Globus pallidus (tissue), 1 donor: ENCODE measurements at regions not wholly inside any gene's neighbourhood (a gene's known extent, or its start where the extent isn't known, plus 50 kb on each side); places are given as distances from the start of the nearest gene placed in this dataset.
"Not testable (repeated sequence)": the region's sequence is repeated elsewhere in the genome, so short reads cannot be mapped to it uniquely, and the experiment has no call there.

Experiments used
- DNase-seq: peaks from one replicate; pipeline ENCODE4 v3.0.0-alpha.2; 2015; ENCODE audit warnings: low spot score

- DNase-seq, result no peak
These were observed 126.6 kb downstream of the AKAP11 start for GRCh38 chr13:42398533-42398932.

- no peak for DNase-seq
These were observed 128.4 kb downstream of the AKAP11 start for GRCh38 chr13:42400188-42400833.

- no peak for DNase-seq
These were observed 129.4 kb downstream of the AKAP11 start for GRCh38 chr13:42401376-42401775.

- DNase-seq, result no peak
These were observed 133.9 kb downstream of the AKAP11 start for GRCh38 chr13:42405665-42406390.

- no peak for DNase-seq
These were observed 137.1 kb downstream of the AKAP11 start for GRCh38 chr13:42409075-42409474.

GRCh38 chr13:42409551-42409950, 137.6 kb downstream of the AKAP11 start:
- DNase-seq, result no peak

- DNase-seq, result no peak
These were observed 141.0 kb downstream of the AKAP11 start for GRCh38 chr13:42412812-42413483.

GRCh38 chr13:42413484-42413815, 141.5 kb downstream of the AKAP11 start:
- DNase-seq, result no peak

GRCh38 chr13:42417626-42418025, 145.7 kb downstream of the AKAP11 start:
- DNase-seq, result no peak

GRCh38 chr13:42418184-42418583, 146.2 kb downstream of the AKAP11 start:
- no peak for DNase-seq

GRCh38 chr13:42420304-42420703, 148.4 kb downstream of the AKAP11 start:
- DNase-seq, result no peak

- DNase-seq, result no peak
These were observed 150.7 kb downstream of the AKAP11 start for GRCh38 chr13:42422681-42423080.

- no peak for DNase-seq
These were observed 149.8 kb upstream of the TNFSF11 start for GRCh38 chr13:42424182-42424581.

GRCh38 chr13:42445354-42445753, 128.6 kb upstream of the TNFSF11 start:
- no peak for DNase-seq

GRCh38 chr13:42446597-42446996, 127.4 kb upstream of the TNFSF11 start:
- not testable (repeated sequence) for DNase-seq

- DNase-seq, result no peak
These were observed 120.8 kb upstream of the TNFSF11 start for GRCh38 chr13:42453091-42453645.

- DNase-seq, result no peak
These were observed 119.2 kb upstream of the TNFSF11 start for GRCh38 chr13:42454749-42455148.

- DNase-seq, result no peak
These were observed 115.8 kb upstream of the TNFSF11 start for GRCh38 chr13:42458193-42458592.

- DNase-seq, result no peak
These were observed 107.8 kb upstream of the TNFSF11 start for GRCh38 chr13:42466123-42466522.

- DNase-seq, result no peak
These were observed 107.3 kb upstream of the TNFSF11 start for GRCh38 chr13:42466609-42467008.

- no peak for DNase-seq
These were observed 99.0 kb upstream of the TNFSF11 start for GRCh38 chr13:42474954-42475353.

GRCh38 chr13:42477596-42478190, 96.3 kb upstream of the TNFSF11 start:
- no peak for DNase-seq
